Nephron (organoid): ENCODE measurements at regions not wholly inside any gene's neighbourhood (a gene's known extent, or its start where the extent isn't known, plus 50 kb on each side); places are given as distances from the start of the nearest gene placed in this dataset.

Experiments used
- H3K27ac Mint-ChIP-seq, 3 experiments: 2 replicates each; pipeline ENCODE4 v1.8.0; 2020; ENCODE audit warnings: mixed read lengths in 3 of 3, mild to moderate bottlenecking in 2 of 3, moderate library complexity in 1 of 3
- H3K27me3 Mint-ChIP-seq: 2 replicates; pipeline ENCODE4 v1.8.0; 2021; ENCODE audit warnings: low read depth, mild to moderate bottlenecking, moderate library complexity, mixed read lengths
- H3K36me3 Mint-ChIP-seq: 2 replicates; pipeline ENCODE4 v1.8.0; 2020; ENCODE audit warnings: low read depth, mixed read lengths
- H3K4me1 Mint-ChIP-seq: 2 replicates; pipeline ENCODE4 v1.8.0; 2020; ENCODE audit warnings: mixed read lengths
- H3K4me3 Mint-ChIP-seq, 3 experiments: 2 replicates each; pipeline ENCODE4 v1.8.0; 2020; ENCODE audit warnings: mild to moderate bottlenecking in 3 of 3, mixed read lengths in 3 of 3, moderate library complexity in 2 of 3
- H3K9me3 Mint-ChIP-seq: 2 replicates; pipeline ENCODE4 v1.8.0; 2020; ENCODE audit warnings: mixed read lengths
- CTCF ChIP-seq, 3 experiments: fragments of 200-600 bp; sonication (generic); IDR thresholded peaks; one replicate each; pipeline ENCODE4 v1.5.0; 2021; ENCODE audit warnings: antibody characterized with exemption in 3 of 3; ENCODE audit not compliant: unreplicated experiment in 3 of 3

GRCh38 chr15:100738614-100739013 is 136.2 kb downstream of the ASB7 start:
- peaks cover 11% of the 10 kb centered on the region for H3K27me3 Mint-ChIP-seq
- H3K4me3 Mint-ChIP-seq: no peak overlapping the region
- H3K9me3 Mint-ChIP-seq: no peaks in the 10 kb centered on the region
- H3K36me3 Mint-ChIP-seq: no peaks in the 10 kb centered on the region
- no peak overlapping the region for H3K27ac Mint-ChIP-seq
- no peak for TF ChIP-seq CTCF (IDR thresholded peaks at IDR 0.05; ENCODE audit: unreplicated experiment in 3 of 3)
- peaks cover 4% of the 10 kb centered on the region for H3K4me1 Mint-ChIP-seq

GRCh38 chr15:100740138-100740537 is 137.7 kb downstream of the ASB7 start:
- Mint-ChIP-seq H3K36me3 (no peaks in the 10 kb centered on the region), H3K4me3 (no peak overlapping the region), H3K27me3 (peaks cover 4% of the 10 kb centered on the region), H3K9me3 (no peaks in the 10 kb centered on the region), H3K27ac (peak overlapping the region in 1 of 3 experiments; percentile 37), H3K4me1 (peaks cover 4% of the 10 kb centered on the region)
- TF ChIP-seq CTCF (IDR thresholded peaks at IDR 0.05; ENCODE audit: unreplicated experiment in 3 of 3): no peak

- no peaks in the 10 kb centered on the region for H3K27me3 Mint-ChIP-seq
- peaks cover 36% of the 10 kb centered on the region for H3K9me3 Mint-ChIP-seq
- peaks cover 11% of the 10 kb centered on the region for H3K36me3 Mint-ChIP-seq
- H3K4me3 Mint-ChIP-seq: no peak overlapping the region
- H3K27ac Mint-ChIP-seq: no peak overlapping the region
- no peak for TF ChIP-seq CTCF (IDR thresholded peaks at IDR 0.05; ENCODE audit: unreplicated experiment in 3 of 3)
- H3K4me1 Mint-ChIP-seq: no peaks in the 10 kb centered on the region
Observed at GRCh38 chr15:100751585-100751984, 128.0 kb upstream of the ALDH1A3 start.

- peaks cover 6% of the 10 kb centered on the region for H3K4me1 Mint-ChIP-seq
- no peak overlapping the region for H3K27ac Mint-ChIP-seq
- H3K9me3 Mint-ChIP-seq: peaks cover 26% of the 10 kb centered on the region
- TF ChIP-seq CTCF (IDR thresholded peaks at IDR 0.05; ENCODE audit: unreplicated experiment in 3 of 3): no peak
- no peaks in the 10 kb centered on the region for H3K36me3 Mint-ChIP-seq
- H3K4me3 Mint-ChIP-seq: no peak overlapping the region
- H3K27me3 Mint-ChIP-seq: no peaks in the 10 kb centered on the region
Observed at GRCh38 chr15:100753503-100753902, 126.1 kb upstream of the ALDH1A3 start.

- Mint-ChIP-seq H3K9me3 (peaks cover 14% of the 10 kb centered on the region), H3K27ac (peak overlapping the region in 2 of 3 experiments; percentile 8 to 82), H3K4me1 (peaks cover 35% of the 10 kb centered on the region), H3K27me3 (no peaks in the 10 kb centered on the region), H3K4me3 (peak overlapping the region in 1 of 3 experiments; percentile 6), H3K36me3 (no peaks in the 10 kb centered on the region)
- TF ChIP-seq CTCF (IDR thresholded peaks at IDR 0.05; ENCODE audit: unreplicated experiment in 3 of 3): no peak
Observed at GRCh38 chr15:100757661-100758060, 122.0 kb upstream of the ALDH1A3 start.

GRCh38 chr15:100758555-100758954 is 121.1 kb upstream of the ALDH1A3 start:
- H3K27ac Mint-ChIP-seq: peak overlapping the region; percentile 63 to 93 (median 90)
- H3K9me3 Mint-ChIP-seq: peaks cover 14% of the 10 kb centered on the region
- no peak for TF ChIP-seq CTCF (IDR thresholded peaks at IDR 0.05; ENCODE audit: unreplicated experiment in 3 of 3)
- no peaks in the 10 kb centered on the region for H3K36me3 Mint-ChIP-seq
- peaks cover 40% of the 10 kb centered on the region for H3K4me1 Mint-ChIP-seq
- peaks cover 6% of the 10 kb centered on the region for H3K27me3 Mint-ChIP-seq
- H3K4me3 Mint-ChIP-seq: no peak overlapping the region
